Sigmoid colon (tissue), 4 donors: ENCODE measurements at regions not wholly inside any gene's neighbourhood (a gene's known extent, or its start where the extent isn't known, plus 50 kb on each side); places are given as distances from the start of the nearest gene placed in this dataset.

Experiments
- EP300 ChIP-seq, 4 donors: sonication (generic); formaldehyde crosslinking; IDR thresholded peaks; one replicate each; pipeline ENCODE4 v1.6.1; 2017; ENCODE audit warnings: antibody characterized with exemption in 4 of 4
- POLR2A ChIP-seq, 2 donors: fragments of 450-650 bp; IDR thresholded peaks; one replicate each; pipeline ENCODE4 v1.6.1; 2016; ENCODE audit warnings: antibody characterized with exemption in 2 of 2, mild to moderate bottlenecking in 2 of 2, moderate library complexity in 2 of 2
- TF ChIP-seq, protein P1 (sequence below), 4 experiments: fragments of 450-650 bp in 3 of 4; fragments of 200-600 bp in 1 of 4; IDR thresholded peaks; one replicate each; pipeline ENCODE4 v1.5.1; 2016 to 2019; ENCODE audit warnings: antibody characterized with exemption in 4 of 4, mild to moderate bottlenecking in 3 of 4, moderate library complexity in 2 of 4

DNA sequence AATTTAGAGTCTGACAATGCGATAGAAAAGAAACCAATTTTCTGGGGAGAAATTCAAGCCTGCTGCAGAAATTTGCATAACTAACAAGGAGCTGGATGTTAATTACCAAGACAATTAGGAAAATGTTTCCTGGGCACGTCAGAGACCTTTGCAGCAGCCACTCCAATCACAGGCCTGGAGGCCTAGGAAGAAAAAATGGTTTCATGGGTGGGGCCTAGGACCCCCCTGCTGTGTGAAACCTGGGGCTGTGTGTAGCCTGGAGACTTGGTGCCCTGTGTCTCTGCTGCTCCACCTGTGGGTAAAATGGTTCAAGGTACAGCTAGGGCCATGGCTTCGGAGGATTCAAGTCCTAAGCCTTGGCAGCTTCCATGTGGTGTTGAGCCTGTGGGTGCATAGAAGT is 837.9 kb downstream of the OTOL1 start:
- TF ChIP-seq POLR2A (IDR thresholded peaks at IDR 0.05): no peak
- TF ChIP-seq, protein P1, sequence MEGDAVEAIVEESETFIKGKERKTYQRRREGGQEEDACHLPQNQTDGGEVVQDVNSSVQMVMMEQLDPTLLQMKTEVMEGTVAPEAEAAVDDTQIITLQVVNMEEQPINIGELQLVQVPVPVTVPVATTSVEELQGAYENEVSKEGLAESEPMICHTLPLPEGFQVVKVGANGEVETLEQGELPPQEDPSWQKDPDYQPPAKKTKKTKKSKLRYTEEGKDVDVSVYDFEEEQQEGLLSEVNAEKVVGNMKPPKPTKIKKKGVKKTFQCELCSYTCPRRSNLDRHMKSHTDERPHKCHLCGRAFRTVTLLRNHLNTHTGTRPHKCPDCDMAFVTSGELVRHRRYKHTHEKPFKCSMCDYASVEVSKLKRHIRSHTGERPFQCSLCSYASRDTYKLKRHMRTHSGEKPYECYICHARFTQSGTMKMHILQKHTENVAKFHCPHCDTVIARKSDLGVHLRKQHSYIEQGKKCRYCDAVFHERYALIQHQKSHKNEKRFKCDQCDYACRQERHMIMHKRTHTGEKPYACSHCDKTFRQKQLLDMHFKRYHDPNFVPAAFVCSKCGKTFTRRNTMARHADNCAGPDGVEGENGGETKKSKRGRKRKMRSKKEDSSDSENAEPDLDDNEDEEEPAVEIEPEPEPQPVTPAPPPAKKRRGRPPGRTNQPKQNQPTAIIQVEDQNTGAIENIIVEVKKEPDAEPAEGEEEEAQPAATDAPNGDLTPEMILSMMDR (IDR thresholded peaks at IDR 0.05): no peak
- no peak for TF ChIP-seq EP300 (IDR thresholded peaks at IDR 0.05)
